ENCODE measurements at regions not wholly inside any gene's neighbourhood (a gene's known extent, or its start where the extent isn't known, plus 50 kb on each side); places are given as distances from the start of the nearest gene placed in this dataset.

- Histone ChIP-seq H3K4me2 (no peak overlapping the region), H3K4me1 (peaks cover 11% of the 10 kb centered on the region; the same call in 1 of the 2 replicates), H4K20me1 (no peaks in the 10 kb centered on the region), H3K9me3 (no peaks in the 10 kb centered on the region), H3K9ac (no peak overlapping the region), H3K36me3 (no peaks in the 10 kb centered on the region), H3K4me3 (no peak overlapping the region), H3K27ac (no peak overlapping the region), H3K27me3 (no peaks in the 10 kb centered on the region)
- no peak for TF ChIP-seq Cebpa-rat (IDR thresholded peaks at IDR 0.05)
Measured at GRCh38 chr14:48008646-48009045, 333.2 kb upstream of the MDGA2 start.

DNA sequence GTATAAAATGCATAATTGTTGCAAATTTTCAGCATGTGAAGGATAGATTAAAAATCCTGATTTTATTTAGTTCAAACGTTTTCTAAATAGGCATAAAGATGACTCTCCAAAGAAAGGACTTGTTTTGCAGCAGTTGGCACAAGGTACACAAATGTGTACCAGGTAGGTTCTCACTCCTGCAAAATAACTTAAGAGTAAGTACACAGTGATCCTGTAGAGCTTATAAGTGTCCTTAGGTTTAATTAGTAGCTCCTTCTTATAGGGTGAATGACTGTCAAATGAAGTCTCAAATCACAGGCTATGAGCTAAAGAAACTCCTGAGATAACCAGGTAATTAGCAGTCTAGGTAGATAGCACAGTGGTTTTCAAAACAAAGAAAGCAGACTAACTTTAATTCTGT, 330.6 kb upstream of the MDGA2 start:
- H3K4me1 ChIP-seq: peaks cover 11% of the 10 kb centered on the region; the same call in 1 of the 2 replicates
- no peaks in the 10 kb centered on the region for H3K9me3 ChIP-seq
- H3K4me3 ChIP-seq: no peak overlapping the region
- no peak overlapping the region for H3K27ac ChIP-seq
- H3K4me2 ChIP-seq: no peak overlapping the region
- H3K27me3 ChIP-seq: no peaks in the 10 kb centered on the region
- H3K36me3 ChIP-seq: no peaks in the 10 kb centered on the region
- no peak for TF ChIP-seq Cebpa-rat (IDR thresholded peaks at IDR 0.05)
- H4K20me1 ChIP-seq: no peaks in the 10 kb centered on the region
- no peak overlapping the region for H3K9ac ChIP-seq

DNA sequence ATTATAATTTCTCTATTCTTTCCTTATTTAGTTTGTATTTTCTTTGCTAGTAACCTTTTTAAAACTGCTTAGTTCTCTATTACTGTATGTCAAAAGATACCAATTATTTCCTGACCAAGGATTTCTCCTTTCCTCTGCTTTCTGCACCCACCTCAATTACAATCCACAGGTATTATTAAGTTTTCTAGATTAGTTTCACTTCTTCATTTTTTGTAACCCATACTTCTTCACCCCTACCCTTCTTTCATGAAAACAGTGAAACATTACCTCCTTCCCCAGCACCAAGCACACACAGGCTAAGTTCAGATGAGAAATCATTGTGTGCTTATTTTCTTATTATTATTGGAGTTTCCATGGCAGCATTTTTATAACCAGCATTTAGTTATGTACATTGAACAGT, 318.5 kb upstream of the MDGA2 start:
- TF ChIP-seq Cebpa-rat (IDR thresholded peaks at IDR 0.05): no peak
- no peaks in the 10 kb centered on the region for H4K20me1 ChIP-seq
- no peak overlapping the region for H3K4me3 ChIP-seq
- no peaks in the 10 kb centered on the region for H3K4me1 ChIP-seq
- H3K36me3 ChIP-seq: no peaks in the 10 kb centered on the region
- no peak overlapping the region for H3K4me2 ChIP-seq
- no peak overlapping the region for H3K9ac ChIP-seq
- H3K27ac ChIP-seq: no peak overlapping the region
- no peaks in the 10 kb centered on the region for H3K9me3 ChIP-seq
- H3K27me3 ChIP-seq: no peaks in the 10 kb centered on the region

DNA sequence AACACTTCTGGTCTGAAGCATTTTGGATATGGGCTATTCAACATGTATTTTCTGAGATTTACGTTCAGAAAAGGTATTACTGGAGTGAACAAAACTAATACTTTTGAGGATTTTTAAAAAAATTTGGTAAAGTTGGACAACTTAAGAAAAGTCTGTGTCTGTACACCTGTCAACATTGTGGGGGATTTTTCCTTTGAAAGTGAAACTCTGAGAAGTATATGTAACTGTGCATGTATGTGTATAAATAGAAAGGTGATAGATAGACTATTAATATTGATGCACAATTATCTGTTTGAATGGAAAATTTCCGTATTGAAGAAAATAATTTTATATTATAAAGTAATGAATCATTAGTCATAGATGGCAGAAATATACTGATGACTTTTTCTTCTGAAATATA, 312.8 kb upstream of the MDGA2 start:
- Histone ChIP-seq H3K9me3 (no peaks in the 10 kb centered on the region), H3K4me2 (no peak overlapping the region), H3K27ac (no peak overlapping the region), H3K4me3 (no peak overlapping the region), H3K9ac (no peak overlapping the region), H3K27me3 (no peaks in the 10 kb centered on the region), H3K36me3 (no peaks in the 10 kb centered on the region), H4K20me1 (no peaks in the 10 kb centered on the region), H3K4me1 (no peaks in the 10 kb centered on the region)
- no peak for TF ChIP-seq Cebpa-rat (IDR thresholded peaks at IDR 0.05)

DNA sequence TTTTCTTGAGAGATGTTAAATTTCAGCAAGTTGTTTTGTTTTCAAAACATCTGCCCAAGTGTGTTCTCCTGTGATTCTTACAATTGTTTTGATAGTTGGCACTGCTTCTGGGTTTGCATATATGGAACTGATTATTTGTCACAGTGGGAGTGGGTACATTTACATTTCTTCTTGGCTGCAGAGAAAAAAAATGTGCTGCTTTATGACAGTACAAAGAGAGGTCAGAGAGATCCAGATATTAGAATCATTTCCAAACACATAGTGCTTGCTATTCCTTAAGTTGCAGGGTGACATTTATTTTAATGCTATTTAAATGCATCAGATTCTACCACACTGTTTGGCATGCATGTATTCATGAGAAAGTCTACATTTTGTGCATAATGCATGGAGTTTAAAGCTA, 303.5 kb upstream of the MDGA2 start:
- no peak for TF ChIP-seq Cebpa-rat (IDR thresholded peaks at IDR 0.05)
- Histone ChIP-seq H3K4me2 (no peak overlapping the region), H3K36me3 (no peaks in the 10 kb centered on the region), H3K27me3 (no peaks in the 10 kb centered on the region), H3K4me1 (no peaks in the 10 kb centered on the region), H3K9me3 (no peaks in the 10 kb centered on the region), H4K20me1 (no peaks in the 10 kb centered on the region), H3K9ac (no peak overlapping the region), H3K27ac (no peak overlapping the region), H3K4me3 (no peak overlapping the region)

DNA sequence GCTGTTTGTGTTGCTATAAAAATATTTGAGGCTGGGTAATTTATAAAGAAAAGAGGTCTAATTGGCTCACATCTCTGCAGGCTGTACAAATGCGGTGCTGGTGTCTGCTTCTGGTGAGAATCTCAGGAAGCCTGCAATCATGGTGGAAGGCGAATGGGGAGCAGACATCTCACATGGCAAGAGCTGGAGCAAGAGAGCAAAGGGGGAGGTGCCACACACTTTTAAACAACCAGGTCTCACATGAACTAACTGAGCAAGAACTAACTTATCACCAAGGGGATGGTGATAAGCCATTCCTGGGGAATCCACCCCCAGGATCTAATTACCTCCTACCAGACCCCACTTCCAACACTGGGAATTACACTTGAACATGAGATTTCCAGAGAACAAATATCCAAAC, 300.7 kb upstream of the MDGA2 start:
- H3K27me3 ChIP-seq: no peaks in the 10 kb centered on the region
- no peaks in the 10 kb centered on the region for H3K36me3 ChIP-seq
- H4K20me1 ChIP-seq: no peaks in the 10 kb centered on the region
- no peak overlapping the region for H3K4me3 ChIP-seq
- no peaks in the 10 kb centered on the region for H3K9me3 ChIP-seq
- no peak overlapping the region for H3K4me2 ChIP-seq
- no peak overlapping the region for H3K9ac ChIP-seq
- H3K4me1 ChIP-seq: no peaks in the 10 kb centered on the region
- TF ChIP-seq Cebpa-rat (IDR thresholded peaks at IDR 0.05): no peak
- H3K27ac ChIP-seq: no peak overlapping the region

DNA sequence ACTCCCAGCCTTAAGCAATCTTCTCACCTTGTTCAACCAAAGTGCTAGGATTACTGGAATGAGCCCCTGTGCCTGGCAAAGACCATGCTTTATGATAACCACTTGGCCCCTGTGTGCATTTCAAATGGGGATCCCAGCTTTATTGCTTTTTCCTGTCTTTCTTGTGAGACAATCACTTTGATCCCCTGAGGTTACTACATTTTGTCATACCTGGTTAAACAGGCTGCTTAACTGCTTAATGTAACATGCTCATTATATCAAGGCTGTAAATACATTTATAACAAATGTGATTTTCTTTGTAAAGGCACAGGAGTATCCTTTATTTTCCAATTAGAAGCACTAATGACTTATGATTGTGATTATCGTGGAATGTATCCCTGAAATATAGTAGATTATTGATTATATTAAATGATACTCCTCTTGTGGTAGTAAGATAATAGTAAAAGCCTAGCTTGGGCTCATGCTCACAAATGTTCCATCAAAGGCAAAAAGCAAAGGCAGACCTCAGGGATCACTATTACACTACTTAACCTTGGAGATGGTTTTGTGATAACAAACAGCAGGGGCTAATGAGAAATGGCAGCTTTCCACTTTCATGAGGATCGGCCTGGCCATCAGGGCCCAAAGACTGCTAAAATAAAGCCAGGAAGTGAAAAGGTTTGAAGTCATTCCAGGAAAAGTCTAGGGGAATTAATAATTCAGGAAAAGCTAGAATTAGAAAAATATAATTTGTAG, 290.8 kb upstream of the MDGA2 start:
- H3K4me1 ChIP-seq: no peaks in the 10 kb centered on the region
- no peaks in the 10 kb centered on the region for H3K9me3 ChIP-seq
- no peak overlapping the region for H3K4me2 ChIP-seq
- no peak overlapping the region for H3K27ac ChIP-seq
- H3K27me3 ChIP-seq: no peaks in the 10 kb centered on the region
- H3K36me3 ChIP-seq: no peaks in the 10 kb centered on the region
- H3K4me3 ChIP-seq: no peak overlapping the region
- no peak for TF ChIP-seq Cebpa-rat (IDR thresholded peaks at IDR 0.05)
- H4K20me1 ChIP-seq: no peaks in the 10 kb centered on the region
- no peak overlapping the region for H3K9ac ChIP-seq

- no peak overlapping the region for H3K9ac ChIP-seq
- H3K9me3 ChIP-seq: no peaks in the 10 kb centered on the region
- no peaks in the 10 kb centered on the region for H3K36me3 ChIP-seq
- no peak overlapping the region for H3K4me2 ChIP-seq
- H3K27ac ChIP-seq: no peak overlapping the region
- TF ChIP-seq Cebpa-rat (IDR thresholded peaks at IDR 0.05): no peak
- H3K27me3 ChIP-seq: no peaks in the 10 kb centered on the region
- no peak overlapping the region for H3K4me3 ChIP-seq
- H3K4me1 ChIP-seq: no peaks in the 10 kb centered on the region
- H4K20me1 ChIP-seq: no peaks in the 10 kb centered on the region
Measured at GRCh38 chr14:47961634-47962033, 286.2 kb upstream of the MDGA2 start.

GRCh38 chr14:47959740-47960139, 284.3 kb upstream of the MDGA2 start:
- no peaks in the 10 kb centered on the region for H3K27me3 ChIP-seq
- no peaks in the 10 kb centered on the region for H3K4me1 ChIP-seq
- no peak overlapping the region for H3K27ac ChIP-seq
- no peak overlapping the region for H3K4me2 ChIP-seq
- no peaks in the 10 kb centered on the region for H3K9me3 ChIP-seq
- H3K36me3 ChIP-seq: no peaks in the 10 kb centered on the region
- H3K9ac ChIP-seq: no peak overlapping the region
- no peak for TF ChIP-seq Cebpa-rat (IDR thresholded peaks at IDR 0.05)
- no peaks in the 10 kb centered on the region for H4K20me1 ChIP-seq
- H3K4me3 ChIP-seq: no peak overlapping the region

DNA sequence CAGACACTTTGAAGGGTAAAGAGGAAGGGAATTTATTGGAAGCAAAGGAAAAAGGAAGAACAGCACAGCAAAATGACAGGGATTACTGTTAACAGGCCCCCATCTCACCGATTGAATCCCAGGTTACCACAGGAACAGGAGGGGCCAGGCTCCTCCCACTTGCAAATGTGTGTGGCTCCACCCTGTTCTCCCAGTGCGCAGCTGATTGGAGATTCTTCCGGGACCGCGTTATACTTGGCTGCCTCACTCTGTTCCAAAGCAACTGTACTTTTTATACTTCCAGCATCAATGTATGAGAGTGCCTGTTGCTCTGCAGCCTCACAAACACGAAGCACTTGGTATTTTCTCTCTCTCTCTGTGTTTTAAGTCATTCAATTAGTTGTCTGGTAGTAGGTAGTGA, 273.6 kb upstream of the MDGA2 start:
- Histone ChIP-seq H3K4me2 (no peak overlapping the region), H3K27me3 (no peaks in the 10 kb centered on the region), H3K9ac (no peak overlapping the region)

DNA sequence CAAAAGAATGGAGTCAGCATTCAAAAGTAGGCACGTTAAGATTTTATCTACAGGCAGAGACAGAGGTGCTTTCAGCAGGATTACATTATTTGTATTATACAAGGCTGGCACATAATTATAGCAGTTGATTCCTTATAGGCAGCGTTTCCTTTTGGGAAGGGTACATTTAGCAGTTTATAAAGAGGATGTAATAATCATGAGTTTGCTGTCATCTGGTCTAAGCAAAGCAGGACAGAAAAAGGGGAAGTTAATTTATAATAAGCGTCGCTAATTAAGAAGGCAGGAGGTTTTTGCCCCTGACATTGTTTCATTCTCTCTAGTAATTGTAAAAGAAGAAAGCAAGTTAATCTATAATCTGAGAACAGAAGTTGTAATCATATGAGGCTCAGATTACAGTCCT, 259.9 kb upstream of the MDGA2 start:
- H3K4me1 ChIP-seq: no peaks in the 10 kb centered on the region; the same call in 1 of the 2 replicates

More for the DNA sequence above, 273.6 kb upstream of the MDGA2 start:
- no peak for TF ChIP-seq Cebpa-rat (IDR thresholded peaks at IDR 0.05)
- Histone ChIP-seq H3K36me3 (no peaks in the 10 kb centered on the region), H3K27ac (no peak overlapping the region), H3K9me3 (no peaks in the 10 kb centered on the region), H3K4me1 (0 out of 2 replicates have a peak, but pooled peaks cover 6% of the 10 kb centered on the region), H4K20me1 (no peaks in the 10 kb centered on the region), H3K4me3 (no peak overlapping the region)

More for the DNA sequence above, 259.9 kb upstream of the MDGA2 start:
- H3K9ac ChIP-seq: no peak overlapping the region
- H3K9me3 ChIP-seq: no peaks in the 10 kb centered on the region
- TF ChIP-seq Cebpa-rat (IDR thresholded peaks at IDR 0.05): no peak
- no peaks in the 10 kb centered on the region for H3K36me3 ChIP-seq
- H3K27ac ChIP-seq: no peak overlapping the region
- no peak overlapping the region for H3K4me2 ChIP-seq
- no peak overlapping the region for H3K4me3 ChIP-seq
- H4K20me1 ChIP-seq: no peaks in the 10 kb centered on the region
- no peaks in the 10 kb centered on the region for H3K27me3 ChIP-seq
